ENCODE measurements at regions not wholly inside any gene's neighbourhood (a gene's known extent, or its start where the extent isn't known, plus 50 kb on each side); places are given as distances from the start of the nearest gene placed in this dataset.

- no CpG with 5 or more reads among the region's 4 CpGs for WGBS (ENCODE audit: extremely low coverage, insufficient read length, low lambda C conversion rate)
- H3K56ac ChIP-seq (ENCODE audit: insufficient read length, low read depth, low read length) = no peak overlapping the region
- peak overlapping the region; percentile 81 to 93 (median 93) for H3K27ac Mint-ChIP-seq
- no peaks in the 10 kb centered on the region for H4K20me1 ChIP-seq (ENCODE audit: control insufficient read depth, insufficient read depth, insufficient read length)
- DNase-seq = peak; percentile 65
- no peak overlapping the region for H3K23ac ChIP-seq (ENCODE audit: insufficient read length, low read depth, low read length)
- peak overlapping the region; percentile 32 for H3K18ac ChIP-seq (ENCODE audit: insufficient read length, low read depth, low read length)
- H3K9ac ChIP-seq (ENCODE audit: extremely low read depth, insufficient read length, low read length) = no peak overlapping the region
- H2BK12ac ChIP-seq (ENCODE audit: insufficient read length, low read depth, low read length) = no peak overlapping the region
- no peaks in the 10 kb centered on the region for H3K27me3 Mint-ChIP-seq (ENCODE audit: low read depth)
- no peaks in the 10 kb centered on the region for H3K79me2 ChIP-seq (ENCODE audit: insufficient read depth, low read length)
- TF ChIP-seq CTCF (conservative IDR thresholded peaks at IDR 0.05) = no peak
- H2AFZ ChIP-seq (ENCODE audit: low read length) = no peak overlapping the region
- no peak overlapping the region for H3T11ph ChIP-seq (ENCODE audit: low read length)
- no peak overlapping the region for H4K91ac ChIP-seq (ENCODE audit: insufficient read length, low read depth, low read length)
- H3K9me3 ChIP-seq (ENCODE audit: control insufficient read depth, low read depth, low read length) = no peaks in the 10 kb centered on the region
- peak overlapping the region; percentile 73 for H2BK5ac ChIP-seq (ENCODE audit: insufficient read length, low read length)
- no peak overlapping the region for H2BK120ac ChIP-seq (ENCODE audit: low read depth, low read length, poor library complexity, severe bottlenecking)
- no peak overlapping the region for H2AK5ac ChIP-seq (ENCODE audit: insufficient read length, low read length)
- H3K27me3 ChIP-seq (ENCODE audit: insufficient read depth, low read length) = no peaks in the 10 kb centered on the region
- H3K79me1 ChIP-seq (ENCODE audit: insufficient read depth, low read depth, low read length, poor library complexity, severe bottlenecking) = no peaks in the 10 kb centered on the region
- H3K4me2 ChIP-seq (ENCODE audit: insufficient read depth, insufficient read length, low read length) = no peak overlapping the region
- no peak overlapping the region; a peak in 1 of 5 replicates for H3K4me3 Mint-ChIP-seq
- no peak overlapping the region for H3K4ac ChIP-seq (ENCODE audit: low read depth, low read length)
- peaks cover 52 to 54% of the 10 kb centered on the region in 2 experiments for H3K4me1 Mint-ChIP-seq
- no peak overlapping the region for H3K14ac ChIP-seq (ENCODE audit: insufficient read depth, low read length)
- H4K5ac ChIP-seq (ENCODE audit: insufficient read length, low read depth, low read length) = no peak overlapping the region
- no peaks in the 10 kb centered on the region for H3K23me2 ChIP-seq (ENCODE audit: insufficient read length, low read depth, low read length, poor library complexity, severe bottlenecking)
- 0 out of 7 replicates have a peak, but pooled peaks cover 0 to 7% (median 0%) of the 10 kb centered on the region in 3 experiments for H3K36me3 Mint-ChIP-seq (ENCODE audit: insufficient read depth in 1 of 3, low read depth in 3 of 3)
- H3K9me3 Mint-ChIP-seq = peaks cover 0 to 2% of the 10 kb centered on the region in 2 experiments; a peak in 1 of 5 replicates
- H2BK20ac ChIP-seq (ENCODE audit: low read depth, low read length, poor library complexity, severe bottlenecking) = no peak overlapping the region
- peaks cover 18% of the 10 kb centered on the region for H3K4me1 ChIP-seq (ENCODE audit: insufficient read depth, low read length)
- no peak overlapping the region for H2BK15ac ChIP-seq (ENCODE audit: low read depth, low read length)
- peak overlapping the region; percentile 87 for H3K27ac ChIP-seq (ENCODE audit: insufficient read length, low read depth, low read length)
- no peak overlapping the region for H4K8ac ChIP-seq (replicated peaks; ENCODE audit: insufficient read length, low read depth, low read length)
Observed at GRCh38 chr1:239125027-239125426, 261.3 kb upstream of the CHRM3 start.
